NCI-H2081 (cell line): ENCODE measurements at regions not wholly inside any gene's neighbourhood (a gene's known extent, or its start where the extent isn't known, plus 50 kb on each side); places are given as distances from the start of the nearest gene placed in this dataset.
"Not testable (repeated sequence)": the region's sequence is repeated elsewhere in the genome, so short reads cannot be mapped to it uniquely, and the experiment has no call there.

Source experiments
- DNase-seq, 2 experiments: peaks; one replicate each; lab custom pipeline; 2025; lab: John Stamatoyannopoulos, UW

- no peak for DNase-seq
Measured at GRCh38 chr20:48042628-48043027, 257.3 kb upstream of the SULF2 start.

DNA sequence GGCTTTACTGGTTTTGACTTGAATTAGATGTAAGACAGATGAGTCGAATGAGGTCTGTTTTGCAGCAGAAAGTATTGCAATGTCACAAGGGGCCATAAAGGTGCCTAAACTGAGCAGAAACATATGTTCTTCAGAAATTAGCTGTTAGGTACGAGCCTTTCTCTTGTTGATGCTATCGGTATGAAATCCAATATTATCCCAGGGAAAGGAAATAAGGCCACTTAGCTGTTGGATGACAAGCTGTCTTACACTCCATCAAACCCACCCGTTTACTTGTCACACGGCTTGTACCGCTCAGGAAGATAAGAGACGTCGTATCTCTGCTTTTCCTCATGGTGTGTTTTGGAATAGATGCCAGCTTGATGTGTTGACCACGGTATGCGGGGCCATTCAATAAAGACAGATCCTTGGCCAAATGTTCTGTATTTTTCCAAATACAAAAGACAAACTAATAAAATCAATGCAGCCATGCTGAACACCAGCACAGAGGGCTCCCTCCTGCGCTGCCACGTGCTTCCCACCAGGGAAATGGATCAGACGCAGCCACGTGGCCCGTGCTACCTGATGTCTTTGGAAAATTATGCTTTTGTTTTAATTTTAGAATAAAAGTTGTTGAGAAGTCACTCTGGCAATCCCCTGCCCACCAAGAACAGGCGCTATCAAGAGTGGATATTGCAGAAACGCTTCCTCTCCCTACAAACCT, 255.9 kb upstream of the SULF2 start:
- no peak for DNase-seq

DNA sequence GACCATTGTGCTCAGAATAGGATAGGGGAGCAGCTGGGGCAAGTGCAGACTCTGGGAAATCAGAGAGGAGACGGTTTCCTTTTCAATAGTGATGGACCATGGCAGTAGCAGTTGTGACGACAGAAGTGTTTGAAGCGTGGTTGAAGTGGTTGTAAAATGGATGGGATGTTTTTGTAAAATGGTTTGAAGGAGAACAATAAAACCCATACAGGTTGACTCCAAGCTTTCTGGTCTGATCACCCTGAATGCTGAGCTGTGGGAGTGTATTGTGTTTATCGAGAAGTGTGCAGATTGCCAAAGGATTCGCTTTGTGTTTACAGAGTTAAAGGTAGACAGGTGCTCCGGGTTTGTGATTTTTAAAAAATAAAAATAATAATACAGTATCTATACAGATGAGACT, 255.2 kb upstream of the SULF2 start:
- peak; percentile 13 to 50 for DNase-seq

DNA sequence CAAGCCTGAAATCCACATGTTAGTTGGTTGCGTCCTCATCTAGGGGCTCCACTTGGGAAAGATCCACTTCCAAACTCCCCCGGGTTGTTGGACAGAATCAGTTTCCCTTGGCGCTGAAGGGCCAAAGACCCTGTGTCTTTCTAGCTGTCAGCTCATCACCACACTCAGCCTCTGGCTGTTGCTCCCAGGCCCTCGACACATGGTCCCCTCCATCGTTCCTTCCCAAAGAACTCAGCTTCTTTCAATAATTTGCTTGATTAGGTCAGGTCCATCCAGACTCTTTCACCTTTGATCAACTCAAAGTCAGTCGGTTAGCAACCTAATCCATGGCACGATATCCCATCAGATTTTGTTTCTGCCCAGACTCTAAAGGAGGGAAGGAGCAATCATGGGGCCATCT, 254.8 kb upstream of the SULF2 start:
- DNase-seq, result no peak

GRCh38 chr20:48039514-48039913, 254.2 kb upstream of the SULF2 start:
- no peak for DNase-seq

DNA sequence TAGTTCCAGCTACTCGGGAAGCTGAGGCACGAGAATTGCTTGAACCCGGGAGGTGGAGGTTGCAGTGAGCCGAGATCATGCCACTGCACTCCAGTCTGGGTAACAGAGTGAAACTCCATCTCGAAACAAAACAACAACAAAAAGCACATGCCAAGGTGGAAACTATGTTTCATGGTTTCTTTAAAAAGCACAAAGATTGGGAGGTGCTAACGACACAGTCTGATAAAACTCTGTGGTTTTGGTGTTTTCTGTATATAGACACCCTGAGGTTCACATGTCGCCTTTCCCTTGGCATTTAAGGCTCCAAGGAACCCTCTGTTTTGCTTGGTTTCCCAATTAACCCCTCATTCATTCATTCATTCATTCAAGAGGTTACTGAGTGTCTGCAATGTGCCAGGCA, 253.4 kb upstream of the SULF2 start:
- no peak for DNase-seq

GRCh38 chr20:48037798-48038197, 252.5 kb upstream of the SULF2 start:
- DNase-seq, result not testable (repeated sequence)

GRCh38 chr20:48035961-48036731, 250.9 kb upstream of the SULF2 start:
- DNase-seq, result no peak

GRCh38 chr20:48034751-48035150, 249.5 kb upstream of the SULF2 start:
- no peak for DNase-seq

DNA sequence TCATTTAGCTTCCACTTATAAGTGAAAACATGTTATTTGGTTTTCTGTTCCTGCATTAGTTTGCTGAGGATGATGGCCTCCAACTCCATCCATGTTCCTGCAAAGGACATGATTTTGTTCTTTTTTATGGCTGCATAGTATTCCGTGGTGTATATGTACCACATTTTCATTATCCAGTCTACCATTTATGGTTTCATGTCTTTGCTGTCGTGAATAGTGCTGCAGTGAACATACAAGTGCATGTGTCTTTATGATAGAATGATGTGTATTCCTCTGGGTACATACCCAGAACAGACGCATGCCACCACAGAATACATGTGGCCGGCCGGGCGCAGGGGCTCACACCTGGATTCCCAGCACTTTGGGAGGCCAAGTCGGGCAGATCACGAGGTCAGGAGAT, 247.7 kb upstream of the SULF2 start:
- not testable (repeated sequence) for DNase-seq

- no peak for DNase-seq
Measured at GRCh38 chr20:48031122-48031521, 245.8 kb upstream of the SULF2 start.

DNA sequence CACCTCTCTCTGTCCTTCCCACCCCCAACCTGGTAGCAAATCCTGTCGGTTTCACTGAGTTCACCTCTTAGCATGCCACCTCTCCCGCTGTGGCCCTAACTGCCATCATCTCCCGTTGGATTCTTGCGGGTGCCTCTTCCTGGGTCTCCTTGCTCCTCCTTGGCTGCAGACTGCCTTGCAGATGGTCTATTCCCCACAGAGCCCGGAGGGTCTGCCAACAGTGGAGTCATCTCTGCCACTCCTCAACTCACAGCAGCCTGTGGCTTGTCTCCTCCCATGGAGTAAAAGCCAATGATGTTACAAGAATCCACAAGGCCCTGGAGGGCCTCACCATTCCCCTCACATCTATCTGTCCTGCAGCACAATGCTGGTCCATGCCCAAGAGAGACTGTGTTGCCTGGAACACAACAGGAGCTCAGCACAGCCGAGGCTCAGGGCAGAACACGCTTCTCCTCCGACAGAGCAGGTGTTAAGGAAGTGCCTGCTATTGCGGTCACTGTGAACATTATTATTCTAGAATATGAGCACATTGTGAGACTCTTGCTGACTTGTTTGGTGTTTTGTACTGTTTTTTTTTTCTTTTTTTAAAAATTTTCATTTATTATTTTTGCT, 241.8 kb upstream of the SULF2 start:
- no peak for DNase-seq

DNA sequence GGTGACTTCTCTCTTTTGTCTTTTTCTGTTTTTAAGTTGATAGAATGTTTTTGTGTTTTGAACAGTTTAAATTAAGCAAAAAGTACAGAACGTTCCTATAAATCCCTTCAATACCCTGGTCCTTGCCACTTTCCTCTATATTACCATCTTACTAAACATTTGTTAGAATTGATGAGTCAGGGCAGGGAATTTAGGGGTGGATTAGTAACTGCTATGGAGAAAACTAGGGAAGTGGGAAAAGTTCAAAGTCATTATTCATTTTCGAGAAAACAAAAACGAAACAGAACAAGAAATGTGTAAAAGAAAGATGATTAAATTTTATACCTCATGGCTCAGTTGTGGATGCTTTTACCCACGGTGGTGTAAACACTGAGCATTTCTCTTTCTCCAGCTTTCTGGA, 240.4 kb upstream of the SULF2 start:
- DNase-seq, result no peak

DNA sequence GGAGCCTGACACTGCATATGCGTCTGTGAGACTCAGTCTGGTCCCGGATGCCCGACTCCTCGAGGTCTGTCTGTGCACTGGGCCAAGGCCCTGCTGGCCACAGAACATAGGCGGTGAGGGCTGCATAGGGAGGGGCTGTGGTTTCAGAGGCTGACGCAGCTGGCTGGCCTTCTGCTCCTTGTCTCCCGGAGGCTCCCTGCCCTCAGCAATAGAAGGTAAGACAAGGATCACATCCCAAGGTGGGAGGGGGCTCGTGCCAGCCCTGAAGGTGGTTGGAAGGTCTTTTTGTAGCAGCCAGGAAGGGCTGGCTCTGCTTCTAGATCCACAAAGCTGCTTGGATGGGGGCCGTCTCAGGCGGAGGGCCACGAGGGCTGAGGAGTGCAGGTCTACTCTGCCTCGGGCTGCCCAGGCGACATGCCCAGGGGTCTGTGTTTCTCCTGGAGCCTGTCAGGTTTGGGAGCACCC, 239.8 kb upstream of the SULF2 start:
- no peak for DNase-seq

DNA sequence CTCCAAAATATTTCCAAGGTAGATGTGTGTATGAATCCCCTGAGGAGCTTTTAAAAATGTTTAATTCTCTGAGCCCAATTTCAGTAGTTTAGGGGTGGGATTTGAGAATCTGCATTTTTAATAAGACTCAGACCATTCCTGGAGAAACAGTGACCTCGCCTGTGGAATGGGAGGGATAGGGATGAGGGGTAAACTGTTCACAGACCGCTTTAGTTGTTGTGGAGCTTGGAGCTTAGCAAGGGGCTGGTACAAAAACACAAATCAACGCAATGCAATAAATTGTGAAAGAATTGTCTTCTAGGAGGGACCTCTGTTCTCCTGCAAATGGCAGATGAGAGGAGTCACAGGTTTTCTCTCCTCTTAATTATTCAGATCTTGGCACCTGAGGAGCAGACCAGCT, 239.3 kb upstream of the SULF2 start:
- DNase-seq, result no peak

DNA sequence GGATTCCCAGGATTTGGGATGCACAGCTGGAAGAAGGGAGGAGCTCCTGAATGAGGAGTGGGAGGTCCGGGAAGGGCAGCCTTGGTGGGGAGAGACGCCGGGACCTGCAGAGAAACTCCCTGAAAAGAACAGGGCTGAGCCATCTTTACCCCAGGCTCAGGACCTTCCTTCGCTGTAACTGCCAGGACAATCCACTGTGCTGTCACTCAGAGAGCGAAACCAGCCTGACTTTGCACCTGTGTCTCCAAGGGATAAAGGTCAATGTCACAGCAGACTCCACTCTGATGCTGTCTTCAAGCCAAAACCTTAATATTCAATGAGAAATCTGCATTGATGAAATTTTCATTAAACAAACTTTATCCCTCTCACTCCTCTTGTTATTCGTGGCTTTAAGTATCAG, 235.4 kb upstream of the SULF2 start:
- not testable (repeated sequence) for DNase-seq

DNA sequence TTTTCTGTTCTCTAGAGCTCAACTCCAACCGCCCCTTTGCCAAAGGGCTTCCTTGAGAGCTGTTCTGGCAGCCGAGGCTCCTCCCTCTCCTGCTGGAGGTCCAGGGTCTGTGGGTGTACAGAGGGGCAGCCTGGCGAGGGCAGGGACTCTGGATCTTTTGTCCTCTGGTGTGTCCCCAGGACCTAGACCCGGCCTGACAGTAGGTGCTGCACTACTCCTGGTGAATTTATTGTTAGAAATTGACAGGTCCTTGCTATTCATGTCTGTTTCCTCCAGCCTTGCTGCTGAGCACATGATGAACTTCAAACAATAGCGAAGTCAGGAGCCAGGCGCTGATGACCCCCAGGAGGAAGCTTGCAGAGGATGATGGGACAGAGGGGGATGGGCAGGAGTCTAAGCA, 234.7 kb upstream of the SULF2 start:
- DNase-seq, result no peak

- no peak for DNase-seq
Measured at GRCh38 chr20:48019496-48019895, 234.2 kb upstream of the SULF2 start.

- not testable (repeated sequence) for DNase-seq
Measured at GRCh38 chr20:48018851-48019250, 233.6 kb upstream of the SULF2 start.

DNA sequence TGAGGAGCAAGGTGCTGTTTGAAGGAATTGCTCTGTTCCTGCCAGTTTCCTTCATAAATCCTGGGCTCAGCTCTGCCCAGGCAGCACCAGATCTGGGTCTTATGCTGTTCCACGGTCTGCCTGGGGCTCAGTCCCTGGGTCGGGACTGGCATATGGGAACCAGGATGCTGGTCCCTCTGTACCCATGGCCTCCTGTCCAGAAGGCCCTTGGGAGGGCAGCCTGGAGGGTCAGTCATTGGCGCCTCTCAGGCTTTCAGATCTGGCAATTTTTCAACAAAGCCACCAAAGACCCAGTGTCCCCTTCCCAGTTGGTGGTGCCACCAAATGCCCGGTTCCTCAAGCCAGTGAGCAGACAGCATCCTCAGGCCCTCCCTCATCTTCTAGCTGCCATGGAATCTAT, 232.7 kb upstream of the SULF2 start:
- no peak for DNase-seq

DNA sequence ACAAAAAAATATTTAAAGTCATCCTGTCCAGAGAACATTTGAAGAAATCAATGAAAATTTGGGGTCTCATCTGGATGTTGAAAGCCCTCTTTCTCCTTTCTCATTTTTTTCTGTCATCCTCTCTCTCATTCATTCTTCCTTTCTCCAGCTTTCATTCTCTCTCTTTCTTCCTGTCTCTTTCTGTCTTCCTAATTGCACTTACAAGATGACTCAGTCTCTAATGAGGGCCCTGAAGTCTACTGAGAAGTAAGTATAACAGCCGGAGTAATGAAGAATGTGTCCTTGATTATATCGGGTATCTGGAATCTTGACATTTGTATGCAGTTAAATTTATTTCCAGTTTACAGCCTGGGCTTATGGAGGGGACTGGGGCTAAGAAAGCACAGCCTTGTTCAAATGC, 232.2 kb upstream of the SULF2 start:
- no peak for DNase-seq

GRCh38 chr20:48015943-48016723, 230.9 kb upstream of the SULF2 start:
- no peak for DNase-seq
